Parathyroid adenoma (tissue), 2 donors: ENCODE measurements at regions not wholly inside any gene's neighbourhood (a gene's known extent, or its start where the extent isn't known, plus 50 kb on each side); places are given as distances from the start of the nearest gene placed in this dataset.

ENCODE experiments used
- H2AFZ ChIP-seq: fragments of 300-600 bp; sonication (generic); one replicate; pipeline ENCODE4 v1.7.0; 2017; ENCODE audit warnings: antibody characterized with exemption, mild to moderate bottlenecking
- H3K27ac ChIP-seq: fragments of 300-600 bp; sonication (generic); one replicate; pipeline ENCODE4 v1.7.0; 2017
- H3K27me3 ChIP-seq: fragments of 300-600 bp; sonication (generic); one replicate; pipeline ENCODE4 v1.7.0; 2017; ENCODE audit warnings: low read length; ENCODE audit not compliant: control insufficient read depth, insufficient read depth
- H3K36me3 ChIP-seq: fragments of 300-600 bp; sonication (generic); one replicate; pipeline ENCODE4 v1.7.0; 2017; ENCODE audit warnings: low read length; ENCODE audit not compliant: control insufficient read depth, insufficient read depth
- H3K4me1 ChIP-seq: fragments of 300-600 bp; sonication (generic); one replicate; pipeline ENCODE4 v1.7.0; 2017; ENCODE audit warnings: control low read depth
- H3K4me2 ChIP-seq: fragments of 300-600 bp; sonication (generic); one replicate; pipeline ENCODE4 v1.7.0; 2017; ENCODE audit warnings: low read length
- H3K4me3 ChIP-seq: fragments of 300-600 bp; sonication (generic); one replicate; pipeline ENCODE4 v1.7.0; 2017; ENCODE audit warnings: low read depth, low read length
- H3K79me2 ChIP-seq: fragments of 300-600 bp; sonication (generic); one replicate; pipeline ENCODE4 v1.7.0; 2017; ENCODE audit warnings: control low read depth
- H3K9ac ChIP-seq: fragments of 300-600 bp; sonication (generic); one replicate; pipeline ENCODE4 v1.7.0; 2017; ENCODE audit warnings: mild to moderate bottlenecking
- H3K9me3 ChIP-seq: fragments of 300-600 bp; sonication (generic); one replicate; pipeline ENCODE4 v1.7.0; 2017; ENCODE audit warnings: low read length; ENCODE audit not compliant: control insufficient read depth
- CTCF ChIP-seq: fragments of 300-600 bp; sonication (generic); IDR thresholded peaks from one replicate; pipeline ENCODE4 v1.7.0; 2017; ENCODE audit warnings: antibody characterized with exemption, mild to moderate bottlenecking
- donor health status: primary hyperparathyroidism.

- Histone ChIP-seq H2AFZ (no peak overlapping the region), H3K36me3 (no peaks in the 10 kb centered on the region), H3K9me3 (no peaks in the 10 kb centered on the region), H3K79me2 (no peaks in the 10 kb centered on the region), H3K27me3 (no peaks in the 10 kb centered on the region), H3K4me1 (no peaks in the 10 kb centered on the region), H3K27ac (no peak overlapping the region), H3K4me2 (no peak overlapping the region), H3K4me3 (no peak overlapping the region), H3K9ac (no peak overlapping the region)
- no peak for TF ChIP-seq CTCF
Measured at GRCh38 chr1:178646821-178647220, 78.2 kb upstream of the RALGPS2 start.

GRCh38 chr1:178648151-178648550 is 76.9 kb upstream of the RALGPS2 start:
- no peaks in the 10 kb centered on the region for H3K9me3 ChIP-seq
- no peak for TF ChIP-seq CTCF
- H3K4me1 ChIP-seq: no peaks in the 10 kb centered on the region
- no peaks in the 10 kb centered on the region for H3K79me2 ChIP-seq
- H3K27me3 ChIP-seq: no peaks in the 10 kb centered on the region
- no peak overlapping the region for H2AFZ ChIP-seq
- no peak overlapping the region for H3K27ac ChIP-seq
- no peak overlapping the region for H3K4me3 ChIP-seq
- no peak overlapping the region for H3K4me2 ChIP-seq
- no peaks in the 10 kb centered on the region for H3K36me3 ChIP-seq
- no peak overlapping the region for H3K9ac ChIP-seq

GRCh38 chr1:178649582-178650350 is 75.3 kb upstream of the RALGPS2 start:
- no peak for TF ChIP-seq CTCF
- Histone ChIP-seq H3K9ac (no peak overlapping the region), H3K79me2 (no peaks in the 10 kb centered on the region), H2AFZ (no peak overlapping the region), H3K27me3 (no peaks in the 10 kb centered on the region), H3K36me3 (no peaks in the 10 kb centered on the region), H3K4me3 (no peak overlapping the region), H3K27ac (no peak overlapping the region), H3K4me2 (no peak overlapping the region), H3K9me3 (no peaks in the 10 kb centered on the region), H3K4me1 (no peaks in the 10 kb centered on the region)

GRCh38 chr1:178650934-178651511 is 74.0 kb upstream of the RALGPS2 start:
- no peak overlapping the region for H3K4me2 ChIP-seq
- H3K9me3 ChIP-seq: no peaks in the 10 kb centered on the region
- H3K9ac ChIP-seq: no peak overlapping the region
- no peak for TF ChIP-seq CTCF
- H3K79me2 ChIP-seq: no peaks in the 10 kb centered on the region
- no peak overlapping the region for H2AFZ ChIP-seq
- H3K27me3 ChIP-seq: no peaks in the 10 kb centered on the region
- H3K36me3 ChIP-seq: no peaks in the 10 kb centered on the region
- no peaks in the 10 kb centered on the region for H3K4me1 ChIP-seq
- no peak overlapping the region for H3K4me3 ChIP-seq
- H3K27ac ChIP-seq: no peak overlapping the region

GRCh38 chr1:178651742-178652141 is 73.3 kb upstream of the RALGPS2 start:
- H3K79me2 ChIP-seq: no peaks in the 10 kb centered on the region
- H3K9ac ChIP-seq: no peak overlapping the region
- H3K27me3 ChIP-seq: no peaks in the 10 kb centered on the region
- TF ChIP-seq CTCF: no peak
- H3K27ac ChIP-seq: no peak overlapping the region
- no peak overlapping the region for H3K4me2 ChIP-seq
- H2AFZ ChIP-seq: no peak overlapping the region
- H3K4me1 ChIP-seq: no peaks in the 10 kb centered on the region
- H3K9me3 ChIP-seq: no peaks in the 10 kb centered on the region
- no peaks in the 10 kb centered on the region for H3K36me3 ChIP-seq
- no peak overlapping the region for H3K4me3 ChIP-seq
